H9 (cell line): ENCODE measurements at regions not wholly inside any gene's neighbourhood (a gene's known extent, or its start where the extent isn't known, plus 50 kb on each side); places are given as distances from the start of the nearest gene placed in this dataset.

Experiments
- DNase-seq: peaks from one replicate; pipeline ENCODE4 v3.0.0-alpha.2; 2017
- H2AFZ ChIP-seq: one replicate; pipeline ENCODE4 v1.6.1; 2013; ENCODE audit warnings: mild to moderate bottlenecking, low read length, control low read depth, moderate library complexity
- H2AK5ac ChIP-seq: 2 replicates; pipeline ENCODE4 v1.6.1; 2013; ENCODE audit warnings: low read length, control low read depth, mixed read lengths; ENCODE audit not compliant: insufficient read length
- H2BK120ac ChIP-seq: one replicate; pipeline ENCODE4 v1.6.1; 2013; ENCODE audit warnings: low read depth, mild to moderate bottlenecking, low read length, control low read depth, inconsistent platforms; ENCODE audit not compliant: poor library complexity, severe bottlenecking
- H2BK12ac ChIP-seq: 2 replicates; pipeline ENCODE4 v1.6.1; 2013; ENCODE audit warnings: low read length, control low read depth, mixed read lengths, low read depth; ENCODE audit not compliant: insufficient read length
- H2BK15ac ChIP-seq: 2 replicates; pipeline ENCODE4 v1.6.1; 2013; ENCODE audit warnings: low read depth, low read length, control low read depth
- H2BK20ac ChIP-seq: one replicate; pipeline ENCODE4 v1.6.1; 2013; ENCODE audit warnings: low read depth, mild to moderate bottlenecking, low read length, control low read depth, inconsistent platforms; ENCODE audit not compliant: poor library complexity, severe bottlenecking
- H2BK5ac ChIP-seq: 2 replicates; pipeline ENCODE4 v1.6.1; 2013; ENCODE audit warnings: low read length, control low read depth, mixed read lengths; ENCODE audit not compliant: insufficient read length
- H3K14ac ChIP-seq: 2 replicates; pipeline ENCODE4 v1.6.1; 2013; ENCODE audit warnings: low read length, control low read depth; ENCODE audit not compliant: insufficient read depth
- H3K18ac ChIP-seq: 2 replicates; pipeline ENCODE4 v1.6.1; 2013; ENCODE audit warnings: low read depth, mild to moderate bottlenecking, mixed read lengths, low read length, control low read depth; ENCODE audit not compliant: insufficient read length
- H3K23ac ChIP-seq: 2 replicates; pipeline ENCODE4 v1.6.1; 2013; ENCODE audit warnings: low read length, control low read depth, mixed read lengths, low read depth; ENCODE audit not compliant: insufficient read length
- H3K23me2 ChIP-seq: 2 replicates; pipeline ENCODE4 v1.6.1; 2013; ENCODE audit warnings: low read depth, mild to moderate bottlenecking, mixed read lengths, low read length, control low read depth; ENCODE audit not compliant: insufficient read length, poor library complexity, severe bottlenecking
- H3K27ac ChIP-seq: 2 replicates; pipeline ENCODE4 v1.5.1; 2013; ENCODE audit warnings: low read length, control low read depth, mixed read lengths, low read depth; ENCODE audit not compliant: insufficient read length
- H3K27me3 ChIP-seq: 2 replicates; pipeline ENCODE4 v1.6.1; 2013; ENCODE audit warnings: low read length, control low read depth, inconsistent platforms; ENCODE audit not compliant: insufficient read depth
- H3K4ac ChIP-seq: 2 replicates; pipeline ENCODE4 v1.6.1; 2013; ENCODE audit warnings: low read depth, mild to moderate bottlenecking, control low read depth, inconsistent platforms, low read length, moderate library complexity
- H3K4me1 ChIP-seq: 2 replicates; pipeline ENCODE4 v1.6.1; 2013; ENCODE audit warnings: low read length, control low read depth, inconsistent platforms; ENCODE audit not compliant: insufficient read depth
- H3K4me2 ChIP-seq: 2 replicates; pipeline ENCODE4 v1.6.1; 2013; ENCODE audit warnings: low read length, control low read depth, mixed read lengths; ENCODE audit not compliant: insufficient read length, insufficient read depth
- H3K56ac ChIP-seq: 2 replicates; pipeline ENCODE4 v1.6.1; 2013; ENCODE audit warnings: low read depth, mild to moderate bottlenecking, mixed read lengths, low read length, control low read depth; ENCODE audit not compliant: insufficient read length
- H3K79me1 ChIP-seq: 2 replicates; pipeline ENCODE4 v1.6.1; 2013; ENCODE audit warnings: low read depth, mild to moderate bottlenecking, moderate library complexity, low read length, control low read depth, inconsistent platforms; ENCODE audit not compliant: insufficient read depth, poor library complexity, severe bottlenecking
- H3K79me2 ChIP-seq: 2 replicates; pipeline ENCODE4 v1.6.1; 2013; ENCODE audit warnings: low read length, control low read depth, inconsistent platforms; ENCODE audit not compliant: insufficient read depth
- H3K9ac ChIP-seq: 2 replicates; pipeline ENCODE4 v1.6.1; 2013; ENCODE audit warnings: low read length, control low read depth, mixed read lengths; ENCODE audit not compliant: insufficient read length; ENCODE audit errors: extremely low read depth
- H3K9me3 ChIP-seq: one replicate; pipeline ENCODE4 v1.6.1; 2013; ENCODE audit warnings: low read depth, low read length, inconsistent platforms; ENCODE audit not compliant: control insufficient read depth
- H3T11ph ChIP-seq: one replicate; pipeline ENCODE4 v1.6.1; 2013; ENCODE audit warnings: mild to moderate bottlenecking, low read length, control low read depth, inconsistent platforms
- H4K20me1 ChIP-seq: one replicate; pipeline ENCODE4 v1.6.1; 2013; ENCODE audit not compliant: control insufficient read depth, insufficient read length, insufficient read depth
- H4K5ac ChIP-seq: 2 replicates; pipeline ENCODE4 v1.6.1; 2013; ENCODE audit warnings: low read depth, mild to moderate bottlenecking, mixed read lengths, low read length, control low read depth; ENCODE audit not compliant: insufficient read length
- H4K8ac ChIP-seq: replicated peaks from 2 replicates; pipeline ENCODE4 v1.6.1; 2013; ENCODE audit warnings: low read length, control low read depth, mixed read lengths, low read depth; ENCODE audit not compliant: insufficient read length
- H4K91ac ChIP-seq: 2 replicates; pipeline ENCODE4 v1.6.1; 2013; ENCODE audit warnings: low read depth, mild to moderate bottlenecking, moderate library complexity, mixed read lengths, low read length, control low read depth; ENCODE audit not compliant: insufficient read length
- H3K27ac Mint-ChIP-seq, 3 experiments: 2 replicates in 2 of 3; 3 replicates in 1 of 3; pipeline ENCODE4 v1.8.0; 2020 to 2021; ENCODE audit warnings: mixed read lengths in 3 of 3, mild to moderate bottlenecking in 1 of 3, moderate library complexity in 1 of 3
- H3K27me3 Mint-ChIP-seq: 2 replicates; pipeline ENCODE4 v1.8.0; 2021; ENCODE audit warnings: low read depth, mild to moderate bottlenecking, moderate library complexity, mixed read lengths
- H3K36me3 Mint-ChIP-seq, 3 experiments: 2 replicates in 2 of 3; 3 replicates in 1 of 3; pipeline ENCODE4 v1.8.0; 2020 to 2021; ENCODE audit warnings: low read depth in 3 of 3, mixed read lengths in 3 of 3; ENCODE audit not compliant: insufficient read depth in 1 of 3
- H3K4me1 Mint-ChIP-seq, 2 experiments: 2 replicates each; pipeline ENCODE4 v1.8.0; 2020; ENCODE audit warnings: mixed read lengths in 2 of 2
- H3K4me3 Mint-ChIP-seq, 2 experiments: 2 replicates in 1 of 2; 3 replicates in 1 of 2; pipeline ENCODE4 v1.8.0; 2020 to 2021; ENCODE audit warnings: mild to moderate bottlenecking in 2 of 2, mixed read lengths in 2 of 2, moderate library complexity in 1 of 2
- H3K9me3 Mint-ChIP-seq, 2 experiments: 2 replicates in 1 of 2; 3 replicates in 1 of 2; pipeline ENCODE4 v1.8.0; 2020; ENCODE audit warnings: mild to moderate bottlenecking in 2 of 2, mixed read lengths in 2 of 2, moderate library complexity in 1 of 2
- CTCF ChIP-seq: fragments of 200-600 bp; sonication (generic); conservative IDR thresholded peaks from 3 replicates; pipeline ENCODE4 v1.8.0; 2021; ENCODE audit warnings: antibody characterized with exemption, mild to moderate bottlenecking
- WGBS: extraction: QIAGEN DNeasy Blood & Tissue Kit; methylation state at CpG from one replicate; pipeline ENCODE4 v1.1.7; 2013; ENCODE audit warnings: missing lambda C conversion rate, low lambda C conversion rate, mixed read lengths; ENCODE audit not compliant: insufficient read length; ENCODE audit errors: extremely low coverage; 5-methylcytosine and 5-hydroxymethylcytosine counted together

- Histone ChIP-seq H3K79me2 (no peaks in the 10 kb centered on the region), H3K4me2 (no peak overlapping the region), H3K23ac (no peak overlapping the region), H4K20me1 (no peaks in the 10 kb centered on the region), H3K27ac (no peak overlapping the region), H2BK12ac (no peak overlapping the region), H3K14ac (no peak overlapping the region), H2BK5ac (no peak overlapping the region), H3T11ph (no peak overlapping the region), H3K56ac (no peak overlapping the region), H2AFZ (no peak overlapping the region), H3K9me3 (no peaks in the 10 kb centered on the region), H3K4ac (no peak overlapping the region), H4K5ac (no peak overlapping the region), H3K4me1 (no peaks in the 10 kb centered on the region), H2AK5ac (no peak overlapping the region), H4K8ac (no peak overlapping the region), H4K91ac (no peak overlapping the region), H3K9ac (no peak overlapping the region), H3K27me3 (no peaks in the 10 kb centered on the region), H3K23me2 (no peaks in the 10 kb centered on the region), H2BK20ac (no peak overlapping the region), H2BK15ac (no peak overlapping the region), H2BK120ac (no peak overlapping the region), H3K18ac (no peak overlapping the region), H3K79me1 (no peaks in the 10 kb centered on the region)
- Mint-ChIP-seq H3K27me3 (no peaks in the 10 kb centered on the region), H3K27ac (no peak overlapping the region), H3K9me3 (no peaks in the 10 kb centered on the region), H3K4me1 (0 out of 4 replicates have a peak, but pooled peaks cover 0 to 3% of the 10 kb centered on the region in 2 experiments), H3K36me3 (no peaks in the 10 kb centered on the region), H3K4me3 (no peak overlapping the region)
- DNase-seq = no peak
- no CpG with 5 or more reads among the region's 1 CpG for WGBS
- TF ChIP-seq CTCF = no peak
Measured at GRCh38 chr4:124201636-124202035, 510.9 kb downstream of the ANKRD50 start.
